ENCODE measurements at regions not wholly inside any gene's neighbourhood (a gene's known extent, or its start where the extent isn't known, plus 50 kb on each side); places are given as distances from the start of the nearest gene placed in this dataset.
"Not testable (repeated sequence)": the region's sequence is repeated elsewhere in the genome, so short reads cannot be mapped to it uniquely, and the experiment has no call there.

DNA sequence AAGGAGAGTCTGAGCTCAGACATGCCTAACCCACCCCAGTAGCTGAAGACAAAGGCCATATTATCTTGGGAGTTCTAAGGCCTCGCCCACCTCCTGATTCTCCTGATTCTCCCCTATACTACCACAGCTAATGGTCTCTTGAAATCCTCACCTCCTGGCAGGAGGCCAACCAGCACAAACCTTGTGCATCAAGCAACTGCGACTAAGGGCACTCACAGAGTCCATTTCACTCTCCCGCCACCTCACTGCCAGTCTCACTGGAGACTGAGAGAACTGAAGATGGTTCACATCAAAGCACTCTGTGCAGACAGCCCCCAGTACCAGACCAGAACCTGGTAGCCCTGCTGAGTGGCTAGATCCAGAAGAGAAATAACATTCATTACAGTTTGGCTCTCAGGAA, 102.1 kb upstream of the KLF8 start:
- no peak for DNase-seq (ENCODE audit: low spot score)

GRCh38 chrX:56130436-56130835, 101.7 kb upstream of the KLF8 start:
- no peak for DNase-seq (ENCODE audit: low spot score)

- not testable (repeated sequence) for DNase-seq (ENCODE audit: low spot score)
These were observed 68.0 kb upstream of the KLF8 start for GRCh38 chrX:56164135-56164534.

All from mesenteric fat pad (tissue), 1 donor.